ENCODE measurements at regions not wholly inside any gene's neighbourhood (a gene's known extent, or its start where the extent isn't known, plus 50 kb on each side); places are given as distances from the start of the nearest gene placed in this dataset.
A peak's percentile ranks its signal among the peaks of the same experiment; 100 is the strongest.

GRCh38 chr4:117447925-117448324 is 362.5 kb upstream of the TRAM1L1 start:
- DNase-seq: no peak
- WGBS, 2 donors (ENCODE audit: low coverage in 1 of 2): 85 to 86% methylated on average over 1 to 2 of the region's 2 CpGs
- H3K27ac ChIP-seq: no peak overlapping the region
- H3K36me3 ChIP-seq: no peaks in the 10 kb centered on the region
- H3K9me3 ChIP-seq: peaks cover 0 to 4% of the 10 kb centered on the region in 2 donors
- no peak for TF ChIP-seq POLR2A (IDR thresholded peaks at IDR 0.05)
- TF ChIP-seq EP300 (IDR thresholded peaks at IDR 0.05; ENCODE audit: low read depth): no peak
- no peak for TF ChIP-seq POLR2AphosphoS5 (IDR thresholded peaks at IDR 0.05)
- peak in 3 of 5 experiments; percentile 7 to 14 (median 12) for TF ChIP-seq CTCF (IDR thresholded peaks at IDR 0.05)
- H3K4me3 ChIP-seq: no peak overlapping the region
- intact Hi-C loops (cut with DNase I; ENCODE audit: low total_unique reads): no loop called here
- no peaks in the 10 kb centered on the region for H3K27me3 ChIP-seq
- H3K4me1 ChIP-seq: peaks cover 0 to 3% (median 0%) of the 10 kb centered on the region in 4 donors
- in situ Hi-C loops (cut with MboI; ENCODE audit: low pct_ligation_motif_present in 1 of 4, low pct_unique_long_range_greater_than_20kb in 1 of 4, low sequenced_read_pairs in 3 of 4): no loop called here

- Histone ChIP-seq H3K36me3 (no peaks in the 10 kb centered on the region), H3K4me3 (no peak overlapping the region), H3K27me3 (no peaks in the 10 kb centered on the region), H3K27ac (no peak overlapping the region), H3K4me1 (no peaks in the 10 kb centered on the region), H3K9me3 (peaks cover 0 to 4% of the 10 kb centered on the region in 2 donors)
- intact Hi-C loops (cut with DNase I; ENCODE audit: low total_unique reads): no loop called here
- DNase-seq: no peak
- TF ChIP-seq POLR2A (IDR thresholded peaks at IDR 0.05): no peak
- TF ChIP-seq EP300 (IDR thresholded peaks at IDR 0.05; ENCODE audit: low read depth): no peak
- no peak for TF ChIP-seq CTCF (IDR thresholded peaks at IDR 0.05)
- no peak for TF ChIP-seq POLR2AphosphoS5 (IDR thresholded peaks at IDR 0.05)
- WGBS, 2 donors (ENCODE audit: low coverage in 1 of 2): 6 to 18% methylated on average over 1 of the region's 1 CpG
- in situ Hi-C loops (cut with MboI; ENCODE audit: low pct_ligation_motif_present in 1 of 4, low pct_unique_long_range_greater_than_20kb in 1 of 4, low sequenced_read_pairs in 3 of 4): no loop called here
Measured at GRCh38 chr4:117455088-117455487, 369.7 kb upstream of the TRAM1L1 start.

GRCh38 chr4:117466388-117466787 is 381.0 kb upstream of the TRAM1L1 start:
- no peaks in the 10 kb centered on the region for H3K36me3 ChIP-seq
- H3K27ac ChIP-seq: no peak overlapping the region
- H3K4me1 ChIP-seq: no peaks in the 10 kb centered on the region
- 87 to 90% methylated on average over 4 to 5 of the region's 5 CpGs for WGBS, 2 donors (ENCODE audit: low coverage in 1 of 2)
- H3K9me3 ChIP-seq: no peaks in the 10 kb centered on the region
- DNase-seq: no peak
- in situ Hi-C loops (cut with MboI; ENCODE audit: low pct_ligation_motif_present in 1 of 4, low pct_unique_long_range_greater_than_20kb in 1 of 4, low sequenced_read_pairs in 3 of 4): no loop called here
- no peak overlapping the region for H3K4me3 ChIP-seq
- no peaks in the 10 kb centered on the region for H3K27me3 ChIP-seq
- intact Hi-C loops (cut with DNase I; ENCODE audit: low total_unique reads): no loop called here
- TF ChIP-seq POLR2A (IDR thresholded peaks at IDR 0.05): no peak
- no peak for TF ChIP-seq CTCF (IDR thresholded peaks at IDR 0.05)
- TF ChIP-seq EP300 (IDR thresholded peaks at IDR 0.05; ENCODE audit: low read depth): no peak
- no peak for TF ChIP-seq POLR2AphosphoS5 (IDR thresholded peaks at IDR 0.05)

- intact Hi-C loops (cut with DNase I; ENCODE audit: low total_unique reads) (no loop called here), in situ Hi-C loops (cut with MboI; ENCODE audit: low pct_ligation_motif_present in 1 of 4, low pct_unique_long_range_greater_than_20kb in 1 of 4, low sequenced_read_pairs in 3 of 4) (no loop called here)
- WGBS, 2 donors (ENCODE audit: low coverage in 1 of 2): 31 to 38% methylated on average over 2 of the region's 2 CpGs
- DNase-seq: no peak
- Histone ChIP-seq H3K27ac (no peak overlapping the region), H3K4me1 (no peaks in the 10 kb centered on the region), H3K4me3 (no peak overlapping the region), H3K9me3 (no peaks in the 10 kb centered on the region), H3K27me3 (no peaks in the 10 kb centered on the region), H3K36me3 (no peaks in the 10 kb centered on the region)
- TF ChIP-seq EP300 (IDR thresholded peaks at IDR 0.05; ENCODE audit: low read depth): no peak
- no peak for TF ChIP-seq CTCF (IDR thresholded peaks at IDR 0.05)
- TF ChIP-seq POLR2A (IDR thresholded peaks at IDR 0.05): no peak
- TF ChIP-seq POLR2AphosphoS5 (IDR thresholded peaks at IDR 0.05): no peak
Measured at GRCh38 chr4:117467404-117467803, 382.0 kb upstream of the TRAM1L1 start.

Data from transverse colon (tissue), 4 donors.